ENCODE measurements at regions not wholly inside any gene's neighbourhood (a gene's known extent, or its start where the extent isn't known, plus 50 kb on each side); places are given as distances from the start of the nearest gene placed in this dataset.
"Not testable (repeated sequence)": the region's sequence is repeated elsewhere in the genome, so short reads cannot be mapped to it uniquely, and the experiment has no call there.

DNA sequence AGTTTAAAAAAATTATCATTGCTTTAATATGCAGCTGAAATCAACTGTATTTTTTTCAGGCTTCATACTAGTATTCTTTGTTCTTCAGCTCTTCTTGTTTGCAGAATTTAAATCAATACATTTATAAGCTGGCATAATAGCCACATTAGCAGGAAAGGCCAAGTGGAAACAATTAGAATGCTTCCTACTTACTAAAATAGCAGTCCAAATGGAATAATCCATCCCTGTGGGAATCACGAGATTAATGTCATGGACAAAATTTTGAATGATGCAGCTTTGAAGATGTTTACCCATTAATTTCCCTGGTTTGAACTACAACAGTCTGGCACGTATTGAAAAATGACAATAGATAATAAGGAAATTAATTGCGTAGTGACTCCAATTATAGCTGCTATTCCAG lies 2650.8 kb downstream of the PCDH9 start:
- Histone ChIP-seq H3K36me3 (ENCODE audit: control insufficient read depth, insufficient read depth, low read length) (no peaks in the 10 kb centered on the region), H3K4me3 (replicated peaks; ENCODE audit: low read depth, low read length) (no peak overlapping the region), H3K27me3 (replicated peaks; ENCODE audit: control insufficient read depth, insufficient read depth, low read length) (no peaks in the 10 kb centered on the region)
- DNase-seq (ENCODE audit: extremely low read depth, insufficient read length) = no peak
- TF ChIP-seq, protein P1, sequence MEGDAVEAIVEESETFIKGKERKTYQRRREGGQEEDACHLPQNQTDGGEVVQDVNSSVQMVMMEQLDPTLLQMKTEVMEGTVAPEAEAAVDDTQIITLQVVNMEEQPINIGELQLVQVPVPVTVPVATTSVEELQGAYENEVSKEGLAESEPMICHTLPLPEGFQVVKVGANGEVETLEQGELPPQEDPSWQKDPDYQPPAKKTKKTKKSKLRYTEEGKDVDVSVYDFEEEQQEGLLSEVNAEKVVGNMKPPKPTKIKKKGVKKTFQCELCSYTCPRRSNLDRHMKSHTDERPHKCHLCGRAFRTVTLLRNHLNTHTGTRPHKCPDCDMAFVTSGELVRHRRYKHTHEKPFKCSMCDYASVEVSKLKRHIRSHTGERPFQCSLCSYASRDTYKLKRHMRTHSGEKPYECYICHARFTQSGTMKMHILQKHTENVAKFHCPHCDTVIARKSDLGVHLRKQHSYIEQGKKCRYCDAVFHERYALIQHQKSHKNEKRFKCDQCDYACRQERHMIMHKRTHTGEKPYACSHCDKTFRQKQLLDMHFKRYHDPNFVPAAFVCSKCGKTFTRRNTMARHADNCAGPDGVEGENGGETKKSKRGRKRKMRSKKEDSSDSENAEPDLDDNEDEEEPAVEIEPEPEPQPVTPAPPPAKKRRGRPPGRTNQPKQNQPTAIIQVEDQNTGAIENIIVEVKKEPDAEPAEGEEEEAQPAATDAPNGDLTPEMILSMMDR (IDR thresholded peaks at IDR 0.05; ENCODE audit: insufficient read depth, low read length, poor library complexity, severe bottlenecking) = no peak

DNA sequence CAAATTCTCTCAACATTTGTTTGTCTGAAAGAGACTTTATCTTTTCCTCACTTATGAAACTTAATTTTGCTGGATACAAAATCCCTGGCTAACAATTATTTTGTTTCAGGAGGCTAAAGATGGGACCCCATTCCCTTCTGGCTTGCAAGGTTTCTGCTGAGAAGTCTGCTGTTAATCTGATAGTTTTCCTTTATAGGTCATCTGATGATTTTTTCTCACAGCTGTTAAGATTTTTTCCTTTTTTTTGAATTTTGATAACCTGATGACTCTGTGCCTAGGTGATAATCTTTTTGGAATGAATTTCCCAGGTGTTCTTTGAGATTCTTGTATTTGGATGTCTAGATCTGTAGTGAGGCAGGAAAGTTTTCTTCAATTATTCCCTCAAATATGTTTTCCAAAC lies 2661.4 kb downstream of the PCDH9 start:
- Histone ChIP-seq H3K4me3 (replicated peaks; ENCODE audit: low read depth, low read length) (no peak overlapping the region), H3K27me3 (replicated peaks; ENCODE audit: control insufficient read depth, insufficient read depth, low read length) (no peaks in the 10 kb centered on the region), H3K36me3 (ENCODE audit: control insufficient read depth, insufficient read depth, low read length) (no peaks in the 10 kb centered on the region)
- TF ChIP-seq, protein P1 (IDR thresholded peaks at IDR 0.05; ENCODE audit: insufficient read depth, low read length, poor library complexity, severe bottlenecking) = no peak
- DNase-seq (ENCODE audit: extremely low read depth, insufficient read length) = no peak

DNA sequence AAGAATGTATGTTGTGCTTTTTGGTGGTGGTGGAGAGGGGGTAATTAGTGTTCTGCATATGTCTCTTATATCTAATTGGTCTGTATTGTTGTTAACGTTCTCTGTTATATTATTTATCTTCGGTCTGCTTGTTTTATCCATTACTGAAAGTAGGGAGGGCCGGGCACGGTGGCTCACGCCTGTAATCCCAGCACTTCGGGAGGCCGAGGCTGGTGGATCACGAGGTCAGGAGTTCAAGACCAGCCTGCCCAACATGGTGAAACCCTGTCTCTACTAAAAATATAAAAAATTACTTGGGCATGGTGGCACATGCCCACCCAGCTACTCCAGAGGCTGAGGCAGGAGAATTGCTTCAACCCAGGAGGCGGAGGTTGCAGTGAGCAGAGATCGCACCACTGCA lies 2672.1 kb downstream of the PCDH9 start:
- H3K4me3 ChIP-seq (replicated peaks; ENCODE audit: low read depth, low read length); DNase-seq (ENCODE audit: extremely low read depth, insufficient read length); H3K36me3 ChIP-seq (ENCODE audit: control insufficient read depth, insufficient read depth, low read length); H3K27me3 ChIP-seq (replicated peaks; ENCODE audit: control insufficient read depth, insufficient read depth, low read length): not testable (repeated sequence)

DNA sequence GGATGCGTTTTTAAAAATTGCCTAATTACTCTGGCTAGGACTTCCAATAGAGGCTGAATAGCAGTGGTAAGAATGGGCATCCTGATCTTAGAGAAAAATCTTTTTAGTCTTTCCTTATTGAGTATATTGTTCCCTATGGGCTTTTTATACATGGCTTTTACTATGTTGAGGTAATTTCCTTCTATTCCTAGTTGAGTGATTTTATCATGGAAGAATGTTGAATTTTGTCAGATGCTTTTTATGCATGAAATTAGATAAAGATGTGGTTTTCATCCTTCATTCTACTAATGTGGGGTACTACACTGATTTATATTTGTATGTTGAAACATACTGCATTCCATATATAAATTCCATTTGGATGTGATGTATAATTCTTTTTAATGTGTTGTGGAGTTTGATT lies 2673.8 kb downstream of the PCDH9 start:
- no peak for DNase-seq (ENCODE audit: extremely low read depth, insufficient read length)
- H3K36me3 ChIP-seq (ENCODE audit: control insufficient read depth, insufficient read depth, low read length) = no peaks in the 10 kb centered on the region
- H3K27me3 ChIP-seq (replicated peaks; ENCODE audit: control insufficient read depth, insufficient read depth, low read length) = no peaks in the 10 kb centered on the region
- no peak overlapping the region for H3K4me3 ChIP-seq (replicated peaks; ENCODE audit: low read depth, low read length)
- TF ChIP-seq, protein P1 (IDR thresholded peaks at IDR 0.05; ENCODE audit: insufficient read depth, low read length, poor library complexity, severe bottlenecking) = no peak

DNA sequence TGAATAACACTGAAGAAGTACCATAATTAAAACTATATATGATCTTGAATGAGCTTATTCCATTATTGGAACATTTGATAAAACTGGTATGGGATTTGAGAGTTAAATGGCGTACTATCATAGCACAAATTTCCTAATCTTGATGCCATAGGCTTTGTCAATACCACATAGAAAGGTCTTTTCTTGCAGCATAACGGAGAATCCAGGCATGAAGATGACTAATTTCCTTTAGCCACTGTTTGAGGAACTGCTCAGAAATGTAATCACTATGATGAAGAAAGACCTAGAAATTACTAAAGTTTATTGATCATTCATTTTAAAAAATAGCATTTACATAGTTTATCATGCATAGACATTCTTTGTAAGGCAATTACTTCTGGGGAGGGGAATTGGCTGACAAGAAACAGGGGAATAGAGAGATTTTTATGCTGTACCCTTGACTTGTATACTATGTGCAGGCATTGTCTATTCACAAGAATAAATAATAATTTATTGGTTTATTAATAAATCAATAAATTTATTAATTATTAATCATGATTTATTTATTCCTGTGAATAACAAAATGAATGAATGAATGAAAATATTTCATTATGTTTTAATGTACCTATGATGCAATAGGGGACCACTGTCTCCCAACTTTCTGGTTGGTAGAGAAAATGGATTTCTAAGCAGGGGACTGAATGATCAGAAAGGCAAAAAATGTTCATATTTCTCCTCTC lies 2676.6 kb downstream of the PCDH9 start:
- no peak for DNase-seq (ENCODE audit: extremely low read depth, insufficient read length)
- H3K27me3 ChIP-seq (replicated peaks; ENCODE audit: control insufficient read depth, insufficient read depth, low read length) = no peaks in the 10 kb centered on the region
- H3K36me3 ChIP-seq (ENCODE audit: control insufficient read depth, insufficient read depth, low read length) = no peaks in the 10 kb centered on the region
- TF ChIP-seq, protein P1 (IDR thresholded peaks at IDR 0.05; ENCODE audit: insufficient read depth, low read length, poor library complexity, severe bottlenecking) = no peak
- H3K4me3 ChIP-seq (replicated peaks; ENCODE audit: low read depth, low read length) = no peak overlapping the region

GRCh38 chr13:64551755-64552154 lies 2678.4 kb downstream of the PCDH9 start:
- TF ChIP-seq, protein P1 (IDR thresholded peaks at IDR 0.05; ENCODE audit: insufficient read depth, low read length, poor library complexity, severe bottlenecking) = no peak
- no peaks in the 10 kb centered on the region for H3K36me3 ChIP-seq (ENCODE audit: control insufficient read depth, insufficient read depth, low read length)
- no peak for DNase-seq (ENCODE audit: extremely low read depth, insufficient read length)
- no peak overlapping the region for H3K4me3 ChIP-seq (replicated peaks; ENCODE audit: low read depth, low read length)
- H3K27me3 ChIP-seq (replicated peaks; ENCODE audit: control insufficient read depth, insufficient read depth, low read length) = no peaks in the 10 kb centered on the region
